ENCODE measurements at regions not wholly inside any gene's neighbourhood (a gene's known extent, or its start where the extent isn't known, plus 50 kb on each side); places are given as distances from the start of the nearest gene placed in this dataset.
"Not testable (repeated sequence)": the region's sequence is repeated elsewhere in the genome, so short reads cannot be mapped to it uniquely, and the experiment has no call there.

- no peaks in the 10 kb centered on the region for H3K4me1 ChIP-seq
- no peaks in the 10 kb centered on the region for H3K9me3 ChIP-seq (replicated peaks)
- H3K27me3 ChIP-seq, result no peaks in the 10 kb centered on the region
Observed at GRCh38 chr1:199808110-199808870, 219.2 kb upstream of the NR5A2 start.

GRCh38 chr1:199809311-199809710 is 218.2 kb upstream of the NR5A2 start:
- DNase-seq, result no peak
- Histone ChIP-seq H3K27ac (no peak overlapping the region), H3K9me3 (replicated peaks) (no peaks in the 10 kb centered on the region), H3K27me3 (no peaks in the 10 kb centered on the region), H3K36me3 (no peaks in the 10 kb centered on the region), H3K4me1 (no peaks in the 10 kb centered on the region), H3K4me3 (no peak overlapping the region)

More at GRCh38 chr1:199808110-199808870, 219.2 kb upstream of the NR5A2 start:
- Histone ChIP-seq H3K27ac (no peak overlapping the region), H3K36me3 (no peaks in the 10 kb centered on the region), H3K4me3 (no peak overlapping the region)
- no peak for DNase-seq

GRCh38 chr1:199811163-199811562 is 216.3 kb upstream of the NR5A2 start:
- Histone ChIP-seq H3K36me3 (no peaks in the 10 kb centered on the region), H3K27me3 (no peaks in the 10 kb centered on the region), H3K9me3 (replicated peaks) (no peaks in the 10 kb centered on the region), H3K4me1 (no peaks in the 10 kb centered on the region), H3K4me3 (no peak overlapping the region), H3K27ac (no peak overlapping the region)
- no peak for DNase-seq

DNA sequence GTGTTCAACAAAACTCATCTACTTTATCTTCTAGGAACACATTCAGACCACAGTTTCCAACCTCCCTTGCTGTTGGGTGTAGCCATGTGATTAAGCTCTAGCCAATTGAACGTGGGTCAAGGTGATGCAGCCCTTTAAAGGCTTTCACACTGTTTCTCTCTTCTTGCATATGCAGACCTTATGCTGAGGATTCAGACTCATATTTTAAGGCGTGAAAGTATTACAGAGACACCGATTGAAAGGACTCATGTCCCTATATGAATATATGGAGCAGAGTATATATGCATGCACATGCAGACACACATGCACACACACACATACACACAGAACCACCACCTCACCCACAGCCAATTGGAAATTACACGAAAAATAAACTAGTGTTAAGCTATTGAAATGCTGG is 214.3 kb upstream of the NR5A2 start:
- no peaks in the 10 kb centered on the region for H3K4me1 ChIP-seq
- H3K27ac ChIP-seq, result no peak overlapping the region
- no peak overlapping the region for H3K4me3 ChIP-seq
- no peak for DNase-seq
- no peaks in the 10 kb centered on the region for H3K9me3 ChIP-seq (replicated peaks)
- H3K36me3 ChIP-seq, result no peaks in the 10 kb centered on the region
- no peaks in the 10 kb centered on the region for H3K27me3 ChIP-seq

- H3K4me3 ChIP-seq, result no peak overlapping the region
- H3K36me3 ChIP-seq, result no peaks in the 10 kb centered on the region
- H3K27me3 ChIP-seq, result no peaks in the 10 kb centered on the region
- H3K9me3 ChIP-seq (replicated peaks), result no peaks in the 10 kb centered on the region
- no peaks in the 10 kb centered on the region for H3K4me1 ChIP-seq
- no peak for DNase-seq
- no peak overlapping the region for H3K27ac ChIP-seq
Observed at GRCh38 chr1:199815947-199816346, 211.6 kb upstream of the NR5A2 start.

DNA sequence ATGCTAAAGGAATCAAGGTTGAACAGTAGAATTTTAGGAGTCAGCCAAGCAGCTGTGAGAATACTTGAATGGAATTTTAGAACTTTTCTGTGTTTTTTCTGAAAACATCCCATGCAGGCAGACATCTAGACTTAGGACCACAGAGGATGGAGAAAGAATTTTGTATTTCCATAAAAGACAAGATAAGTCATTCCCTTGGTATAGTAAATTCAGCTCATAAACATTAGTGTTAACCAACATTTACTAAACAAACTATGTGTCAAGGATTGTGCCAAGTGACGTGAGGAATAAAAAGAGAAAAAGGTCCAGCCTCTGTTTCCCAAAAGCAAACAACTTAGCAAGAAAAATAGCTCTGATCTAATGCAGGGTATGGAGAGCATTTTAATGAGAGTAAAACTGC is 210.2 kb upstream of the NR5A2 start:
- no peak for DNase-seq

DNA sequence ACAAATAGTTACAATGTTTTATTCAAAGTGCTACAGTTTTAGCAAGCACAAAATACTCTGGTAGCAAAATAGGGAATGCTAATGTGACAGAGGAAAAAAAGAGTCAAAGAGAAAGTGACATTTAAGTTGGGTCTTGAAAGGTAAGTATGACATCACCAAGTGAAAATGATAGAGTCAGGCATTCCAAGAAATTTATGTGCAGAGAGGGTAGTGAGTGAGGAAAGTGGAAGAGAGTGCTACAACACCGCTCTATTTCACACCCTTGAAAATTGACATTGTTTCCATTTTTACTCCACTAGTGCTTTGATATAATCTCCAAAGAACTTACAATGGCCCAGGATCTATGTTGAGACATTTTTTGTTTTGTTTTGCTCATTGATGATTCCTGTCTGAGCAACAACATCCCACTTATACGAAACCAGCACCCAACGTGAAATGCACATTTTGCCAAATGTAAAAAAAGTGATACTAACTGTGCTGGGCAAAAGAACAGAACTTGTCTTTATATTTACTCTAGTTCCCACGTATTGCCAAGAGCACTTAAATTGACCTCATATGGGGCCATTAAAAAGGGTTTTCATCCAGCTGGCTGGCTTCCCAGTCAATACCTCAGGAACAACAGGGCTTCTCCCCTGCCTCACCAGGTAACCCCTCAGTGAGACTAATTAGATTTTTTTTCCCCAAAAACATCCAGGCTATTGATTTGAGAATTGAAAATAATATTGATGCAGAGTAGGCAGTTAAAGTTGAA is 206.3 kb upstream of the NR5A2 start:
- Histone ChIP-seq H3K27ac (no peak overlapping the region), H3K36me3 (no peaks in the 10 kb centered on the region), H3K4me3 (no peak overlapping the region), H3K4me1 (no peaks in the 10 kb centered on the region), H3K9me3 (replicated peaks) (no peaks in the 10 kb centered on the region), H3K27me3 (no peaks in the 10 kb centered on the region)
- no peak for DNase-seq

More for the DNA sequence above, 210.2 kb upstream of the NR5A2 start:
- Histone ChIP-seq H3K27me3 (no peaks in the 10 kb centered on the region), H3K9me3 (replicated peaks) (no peaks in the 10 kb centered on the region), H3K36me3 (no peaks in the 10 kb centered on the region), H3K27ac (no peak overlapping the region), H3K4me1 (no peaks in the 10 kb centered on the region), H3K4me3 (no peak overlapping the region)

- Histone ChIP-seq H3K36me3 (no peaks in the 10 kb centered on the region), H3K4me3 (no peak overlapping the region), H3K27me3 (no peaks in the 10 kb centered on the region), H3K9me3 (replicated peaks) (no peaks in the 10 kb centered on the region), H3K27ac (no peak overlapping the region), H3K4me1 (no peaks in the 10 kb centered on the region)
- DNase-seq, result no peak
Observed at GRCh38 chr1:199832451-199832850, 195.1 kb upstream of the NR5A2 start.

DNA sequence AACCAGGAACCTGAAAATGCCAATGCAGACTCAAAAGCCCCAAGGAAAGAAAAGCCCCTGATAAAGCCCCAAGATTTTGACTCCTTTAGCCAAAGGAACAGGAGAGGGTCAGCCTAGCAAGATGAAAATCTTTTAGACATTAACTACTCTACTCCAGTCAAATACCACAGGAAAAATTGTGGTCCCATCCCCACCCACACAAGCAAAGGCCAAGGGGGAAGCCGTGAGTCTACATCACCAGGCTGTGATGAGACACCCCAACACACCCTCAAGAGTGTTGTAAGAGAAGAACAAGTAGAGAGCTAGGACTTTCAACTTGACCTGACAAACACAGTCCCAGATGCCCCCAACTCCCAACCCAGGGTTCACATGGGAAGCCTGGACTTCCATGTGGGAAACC is 192.8 kb upstream of the NR5A2 start:
- H3K4me3 ChIP-seq, result no peak overlapping the region
- H3K36me3 ChIP-seq, result no peaks in the 10 kb centered on the region

DNA sequence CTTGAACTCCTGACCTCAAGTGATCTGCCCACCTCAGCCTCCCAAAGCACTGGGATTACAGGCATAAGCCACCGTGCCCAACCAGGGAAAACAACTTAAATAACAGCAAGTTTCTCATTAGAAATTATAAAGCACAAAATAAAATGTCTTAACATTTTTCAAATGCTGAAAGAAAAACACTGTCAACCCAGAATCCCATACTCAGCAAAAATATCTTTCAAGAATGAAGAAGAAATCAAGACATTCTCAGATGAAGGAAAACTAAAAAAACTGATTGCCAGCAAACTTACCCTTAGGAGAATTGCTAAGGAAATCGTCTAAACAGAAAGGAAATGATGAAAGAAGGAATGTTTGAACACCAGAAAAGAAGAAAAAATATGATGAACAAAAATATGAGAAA is 191.1 kb upstream of the NR5A2 start:
- no peaks in the 10 kb centered on the region for H3K27me3 ChIP-seq
- no peaks in the 10 kb centered on the region for H3K9me3 ChIP-seq (replicated peaks)
- no peaks in the 10 kb centered on the region for H3K4me1 ChIP-seq
- H3K4me3 ChIP-seq, result no peak overlapping the region
- H3K27ac ChIP-seq, result no peak overlapping the region
- DNase-seq, result no peak
- H3K36me3 ChIP-seq, result no peaks in the 10 kb centered on the region

More for the DNA sequence above, 192.8 kb upstream of the NR5A2 start:
- DNase-seq, result no peak
- H3K4me1 ChIP-seq, result no peaks in the 10 kb centered on the region
- no peaks in the 10 kb centered on the region for H3K9me3 ChIP-seq (replicated peaks)
- no peak overlapping the region for H3K27ac ChIP-seq
- no peaks in the 10 kb centered on the region for H3K27me3 ChIP-seq

DNA sequence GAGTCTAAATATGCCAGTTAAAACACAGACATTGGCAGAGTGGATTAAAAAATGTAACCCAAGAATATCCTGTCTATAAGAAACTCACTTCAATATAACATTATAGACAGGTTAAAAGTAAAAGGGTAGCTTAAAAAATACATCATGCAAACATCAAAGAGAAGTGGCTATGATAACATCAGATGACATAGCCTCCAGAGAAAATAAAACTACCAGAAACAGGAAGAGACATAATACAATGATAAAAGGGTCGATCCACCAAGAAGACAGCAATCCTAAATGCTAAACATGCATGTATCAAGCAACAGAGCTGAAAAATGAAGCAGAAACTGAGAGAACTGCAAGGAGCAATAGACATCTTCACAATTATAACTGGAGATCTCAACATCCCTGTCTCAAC is 190.2 kb upstream of the NR5A2 start:
- H3K9me3 ChIP-seq (replicated peaks), result no peaks in the 10 kb centered on the region
- H3K4me1 ChIP-seq, result no peaks in the 10 kb centered on the region
- H3K27ac ChIP-seq, result no peak overlapping the region
- DNase-seq, result no peak
- no peaks in the 10 kb centered on the region for H3K27me3 ChIP-seq
- H3K36me3 ChIP-seq, result no peaks in the 10 kb centered on the region
- no peak overlapping the region for H3K4me3 ChIP-seq

- not testable (repeated sequence) for H3K9me3 ChIP-seq (replicated peaks); H3K27ac ChIP-seq
Observed at GRCh38 chr1:199839608-199840007, 187.9 kb upstream of the NR5A2 start.

DNA sequence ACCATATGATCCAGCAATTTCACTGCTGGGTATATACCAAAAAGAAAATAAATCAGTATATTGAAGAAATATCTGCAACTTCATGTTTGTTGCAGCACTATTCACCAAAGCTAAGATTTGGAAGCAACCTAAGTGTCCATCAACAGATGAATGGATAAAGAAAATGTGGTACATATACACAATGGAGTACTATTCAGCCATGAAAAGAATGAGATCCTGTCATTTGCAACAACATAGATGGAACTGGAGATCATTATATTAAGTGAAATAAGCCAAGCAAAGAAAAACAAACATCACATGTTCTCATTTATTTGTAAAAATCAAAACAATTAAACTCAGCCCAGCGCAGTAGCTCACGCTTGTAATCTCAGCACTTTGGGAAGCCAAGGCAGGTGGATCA is 184.4 kb upstream of the NR5A2 start:
- not testable (repeated sequence) for DNase-seq; H3K27me3 ChIP-seq; H3K4me1 ChIP-seq; H3K4me3 ChIP-seq; H3K36me3 ChIP-seq; H3K9me3 ChIP-seq (replicated peaks); H3K27ac ChIP-seq

More at GRCh38 chr1:199839608-199840007, 187.9 kb upstream of the NR5A2 start:
- not testable (repeated sequence) for H3K27me3 ChIP-seq, DNase-seq, H3K4me1 ChIP-seq, H3K4me3 ChIP-seq, H3K36me3 ChIP-seq

DNA sequence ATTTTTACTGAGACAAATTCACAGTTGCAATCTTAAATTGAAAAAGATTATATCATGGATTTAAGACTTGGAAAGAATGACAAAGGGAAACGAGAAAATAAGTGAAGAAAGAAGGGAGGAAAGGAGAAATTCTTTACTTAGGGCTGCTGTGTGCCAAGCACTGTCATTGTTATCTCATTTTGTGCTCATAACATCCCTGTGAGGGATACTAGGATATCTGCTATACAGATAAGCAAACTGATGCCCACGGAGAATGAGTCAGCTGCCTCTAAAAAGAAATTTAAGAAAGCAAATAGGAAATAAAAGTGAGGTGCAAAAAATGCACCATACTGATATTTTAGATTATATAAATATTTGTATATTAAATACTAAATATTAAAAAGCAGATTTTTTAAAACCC is 183.6 kb upstream of the NR5A2 start:
- Histone ChIP-seq H3K36me3 (no peaks in the 10 kb centered on the region), H3K4me3 (no peak overlapping the region), H3K9me3 (replicated peaks) (no peaks in the 10 kb centered on the region), H3K27me3 (no peaks in the 10 kb centered on the region), H3K4me1 (no peaks in the 10 kb centered on the region), H3K27ac (no peak overlapping the region)
- DNase-seq, result no peak

GRCh38 chr1:199847021-199847420 is 180.5 kb upstream of the NR5A2 start:
- no peaks in the 10 kb centered on the region for H3K4me1 ChIP-seq
- H3K36me3 ChIP-seq, result no peaks in the 10 kb centered on the region
- no peak for DNase-seq
- no peaks in the 10 kb centered on the region for H3K27me3 ChIP-seq
- no peak overlapping the region for H3K4me3 ChIP-seq
- H3K9me3 ChIP-seq (replicated peaks), result no peaks in the 10 kb centered on the region
- no peak overlapping the region for H3K27ac ChIP-seq

Measured in SJCRH30 (cell line).